HG03460 (cell line): ENCODE measurements at regions not wholly inside any gene's neighbourhood (a gene's known extent, or its start where the extent isn't known, plus 50 kb on each side); places are given as distances from the start of the nearest gene placed in this dataset.

Experiments
- ATAC-seq: cut with Tn5 transposase; IDR thresholded peaks from one replicate; pipeline ENCODE4 v1.9.1; 2021; ENCODE audit not compliant: unreplicated experiment

DNA sequence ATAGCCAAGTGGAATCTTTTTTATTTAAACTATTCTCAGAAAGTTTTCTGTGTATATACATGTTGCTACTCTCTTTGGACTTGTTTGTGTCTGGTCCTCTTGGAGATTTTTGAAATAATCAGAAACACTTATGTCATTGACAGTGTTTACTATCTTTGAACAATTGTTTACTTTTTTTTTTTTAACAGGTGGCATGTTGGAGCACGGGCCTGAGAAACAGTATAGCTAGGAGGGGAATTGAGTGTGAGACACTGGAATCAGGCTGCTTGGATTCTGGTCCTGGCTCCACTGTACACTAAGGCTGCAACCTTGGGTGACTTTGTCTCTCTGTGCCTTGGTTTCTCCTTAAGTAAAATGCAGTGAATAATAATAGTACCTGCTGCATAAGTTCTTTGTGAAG, 279.6 kb downstream of the PRL start:
- ATAC-seq: no peak

DNA sequence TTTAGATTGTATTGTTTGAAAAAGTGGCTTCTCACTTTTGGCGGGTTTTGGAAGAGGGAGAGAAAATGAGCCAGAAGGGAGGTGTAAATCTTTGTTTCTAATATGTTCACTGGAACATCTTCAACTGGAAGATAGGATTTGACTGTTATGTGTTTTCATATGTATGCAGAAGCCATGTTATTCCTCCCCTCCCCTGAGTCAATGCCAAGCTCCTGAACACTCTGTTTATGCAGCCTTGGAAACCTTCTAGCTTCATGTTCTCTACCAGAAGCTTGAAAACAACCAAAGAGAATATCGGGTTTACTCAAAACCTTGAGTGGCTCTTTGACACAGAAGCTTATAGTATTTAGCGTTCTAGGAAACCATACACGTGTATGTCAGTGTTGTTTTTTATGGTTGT, 279.1 kb downstream of the PRL start:
- ATAC-seq: no peak

DNA sequence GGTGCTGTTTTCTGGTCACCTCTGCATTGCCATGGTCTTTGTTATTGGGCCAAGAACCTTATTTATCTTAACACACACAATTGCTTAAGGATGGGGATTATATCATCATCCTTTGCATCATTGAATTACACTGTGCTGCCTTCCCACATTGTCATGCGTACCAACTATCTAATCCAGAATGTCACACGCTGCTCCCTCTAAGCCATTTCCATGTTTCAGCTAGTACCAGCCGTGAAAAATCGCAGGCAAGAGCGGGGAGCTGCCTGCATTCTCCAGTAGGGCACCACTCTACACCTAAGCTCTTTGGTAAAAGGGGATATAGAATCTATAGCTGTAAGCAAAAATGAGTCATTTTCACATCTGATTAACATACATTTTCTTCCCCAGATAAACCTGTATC, 277.0 kb downstream of the PRL start:
- ATAC-seq: no peak

DNA sequence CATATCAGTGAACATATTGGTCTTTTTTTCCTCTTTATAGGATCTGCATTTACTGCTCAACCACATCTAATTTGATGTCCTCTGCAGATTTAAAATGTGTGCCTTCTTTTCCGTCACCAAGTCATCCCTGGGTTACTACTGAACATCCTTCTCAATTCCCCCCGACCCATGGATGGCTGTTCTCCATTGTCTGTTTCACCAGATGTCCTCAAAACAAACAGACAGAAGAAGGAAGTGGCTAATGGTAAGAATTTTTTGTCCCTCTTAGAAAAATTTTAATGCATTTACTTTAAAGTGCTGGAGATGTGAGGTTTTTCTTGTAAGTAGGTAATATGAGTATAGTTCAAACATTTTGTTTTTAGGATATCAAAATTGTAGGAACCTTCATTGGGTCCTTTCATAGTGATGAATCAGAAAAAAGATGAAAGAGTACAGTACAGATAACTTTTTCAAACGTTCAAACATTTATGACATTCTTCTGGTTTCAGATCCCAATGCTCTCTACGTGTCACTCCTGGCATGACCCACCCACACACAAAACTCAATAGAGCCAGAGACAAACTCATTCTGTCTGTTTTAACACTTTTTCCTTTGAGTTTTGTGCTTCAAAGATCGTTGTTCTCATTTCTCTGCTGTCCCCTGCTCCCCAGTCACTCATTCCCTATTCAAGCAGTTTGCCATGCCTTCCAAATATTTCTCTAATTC, 276.4 kb downstream of the PRL start:
- ATAC-seq: no peak

DNA sequence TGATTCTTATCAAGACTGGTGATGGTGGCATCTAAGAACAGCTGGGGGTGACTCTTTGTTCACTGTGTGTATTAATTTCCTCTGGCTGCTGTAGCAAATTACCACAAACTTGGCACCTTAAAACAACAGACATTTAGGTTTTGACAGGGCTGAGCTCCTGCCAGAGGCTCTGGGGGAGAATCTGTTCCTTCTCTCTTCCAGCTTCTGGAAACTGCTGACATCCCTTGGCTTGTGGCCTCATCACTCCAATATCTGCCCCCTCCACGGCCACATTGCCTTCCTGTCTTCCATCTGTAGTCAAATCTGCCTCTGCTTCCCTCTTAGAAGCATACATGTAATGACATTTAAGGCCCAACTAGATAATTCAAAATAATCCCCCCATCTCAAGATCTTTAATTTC, 274.9 kb downstream of the PRL start:
- no peak for ATAC-seq

DNA sequence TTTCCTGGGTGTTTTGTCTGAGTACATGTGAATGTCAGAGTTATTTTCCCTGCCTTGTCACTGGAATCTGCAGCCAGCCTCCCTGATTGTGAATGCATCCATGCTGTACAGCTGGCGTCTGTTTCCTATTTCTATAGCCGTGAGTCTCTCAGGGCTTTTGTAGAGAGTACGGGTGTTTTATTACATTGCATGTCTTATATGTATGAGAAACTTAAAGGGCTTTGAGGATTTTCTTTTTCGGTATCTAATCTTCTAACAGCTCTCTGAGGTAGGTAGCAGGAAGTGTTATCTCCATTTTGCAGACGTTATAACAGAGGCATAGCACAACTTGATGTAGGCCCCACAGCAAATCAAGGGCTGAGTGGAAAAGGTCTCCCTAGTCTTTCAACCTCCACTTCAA, 272.9 kb downstream of the PRL start:
- ATAC-seq: no peak

DNA sequence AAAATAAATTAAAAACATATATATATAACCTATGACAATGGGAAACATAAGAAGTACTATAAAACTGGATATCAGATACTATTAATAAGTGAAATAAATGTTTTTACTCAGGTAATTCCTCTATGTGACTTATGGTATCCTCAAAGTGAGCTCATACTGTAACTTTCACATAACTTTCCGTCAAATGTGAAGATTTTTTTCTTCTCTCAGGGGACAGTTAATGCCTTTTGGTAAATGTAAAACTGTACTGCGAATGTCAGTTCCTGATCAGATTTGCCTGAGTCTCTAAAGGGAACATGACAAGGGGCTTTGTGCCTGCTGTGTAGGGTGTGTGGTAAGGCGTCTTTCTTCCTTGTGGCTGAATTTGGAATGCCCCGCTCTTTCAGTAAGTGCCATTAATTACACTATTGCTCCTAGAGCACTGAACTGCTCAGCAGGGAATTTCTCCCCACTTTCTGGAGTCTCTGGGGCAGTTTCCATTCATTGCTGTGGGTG, 271.8 kb downstream of the PRL start:
- ATAC-seq: peak; percentile 34

DNA sequence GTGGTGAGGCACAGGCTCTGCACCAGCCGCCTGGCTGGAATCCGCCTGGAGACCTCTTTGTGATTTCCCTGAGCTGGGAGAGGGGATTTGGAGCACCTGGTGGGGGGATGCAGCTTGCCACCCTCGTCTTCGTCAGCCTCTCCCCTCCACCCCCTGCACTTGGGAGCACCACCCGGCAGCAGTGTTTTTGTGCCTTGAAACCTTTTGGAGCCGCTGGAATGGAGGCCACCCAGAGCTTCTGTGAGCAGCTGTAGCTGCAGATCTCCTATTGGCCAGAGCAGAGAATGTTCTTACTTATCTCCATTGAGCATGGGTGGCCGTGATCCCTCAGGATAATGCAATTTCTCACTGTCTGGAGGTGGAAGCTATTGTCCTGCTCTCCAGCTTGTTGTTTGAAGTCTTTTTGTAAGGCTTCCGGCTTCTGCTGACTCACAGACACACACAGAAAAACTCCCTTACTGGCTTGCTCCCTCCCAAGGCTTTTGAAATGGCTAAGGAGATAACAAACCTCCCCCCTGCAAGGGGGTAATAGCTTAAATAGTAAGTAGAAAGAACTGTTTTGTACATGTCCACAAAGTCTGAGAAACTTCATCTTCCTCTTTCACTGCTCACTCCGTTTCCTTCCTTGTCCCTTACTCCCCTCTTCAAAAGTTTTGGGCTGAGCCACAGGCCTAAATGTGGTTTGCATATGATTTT, 271.2 kb downstream of the PRL start:
- peak; percentile 60 for ATAC-seq

DNA sequence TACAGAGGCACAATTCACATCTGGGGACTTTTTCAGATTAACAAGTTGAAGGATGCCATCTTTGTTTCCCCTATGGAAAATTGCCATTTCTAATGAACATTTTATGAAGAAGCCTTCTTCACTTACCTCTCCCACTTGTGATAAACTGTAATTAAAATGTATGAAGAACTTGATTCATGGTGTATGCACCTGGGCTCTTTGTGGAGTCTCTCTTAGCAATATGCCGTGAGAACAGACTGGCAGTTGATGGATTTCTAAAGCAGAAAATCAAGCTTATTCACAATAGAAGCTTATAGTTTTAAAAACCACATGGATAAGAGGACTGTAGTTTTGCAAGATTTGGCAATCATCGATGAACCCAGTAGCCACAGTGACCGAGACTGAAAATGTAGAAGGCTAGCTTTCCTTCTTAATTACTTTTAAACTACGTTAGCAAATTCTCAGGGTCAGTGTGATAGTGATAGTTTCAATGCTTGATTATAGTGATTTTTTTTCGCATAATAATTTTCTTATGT, 270.6 kb downstream of the PRL start:
- peak; percentile 4 for ATAC-seq

DNA sequence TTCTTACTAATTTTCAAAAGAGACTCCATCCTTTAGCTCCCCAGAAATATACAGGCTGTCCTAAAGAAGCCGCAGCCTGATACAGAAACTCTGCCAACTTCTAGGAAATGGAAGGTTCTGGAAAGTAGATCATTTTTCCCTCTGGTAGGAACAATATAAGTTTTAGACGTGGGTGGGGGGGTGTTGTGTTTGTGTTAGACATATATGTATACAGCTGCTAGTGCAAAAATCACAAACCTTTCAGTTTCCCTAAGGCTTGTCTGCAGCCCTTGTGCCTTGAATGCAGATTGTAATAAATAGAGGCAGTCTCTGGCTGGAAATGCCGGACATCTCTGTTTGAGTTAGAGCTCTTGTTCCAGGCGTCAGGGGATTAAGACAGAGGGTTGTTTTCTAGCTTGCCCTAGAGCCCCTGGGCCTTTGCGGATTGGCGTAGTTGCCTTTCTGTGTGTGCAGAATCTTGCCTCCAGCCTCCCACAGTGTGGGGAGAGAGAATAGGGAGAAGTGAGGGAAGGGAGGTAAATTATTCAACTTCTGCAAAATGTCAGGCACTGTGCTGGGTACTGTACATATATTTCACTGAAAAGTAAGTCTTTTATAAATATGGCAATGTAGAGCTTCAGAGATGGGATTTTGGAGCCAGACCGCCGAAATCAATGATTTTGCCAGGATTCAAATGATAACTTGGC, 269.7 kb downstream of the PRL start:
- no peak for ATAC-seq

DNA sequence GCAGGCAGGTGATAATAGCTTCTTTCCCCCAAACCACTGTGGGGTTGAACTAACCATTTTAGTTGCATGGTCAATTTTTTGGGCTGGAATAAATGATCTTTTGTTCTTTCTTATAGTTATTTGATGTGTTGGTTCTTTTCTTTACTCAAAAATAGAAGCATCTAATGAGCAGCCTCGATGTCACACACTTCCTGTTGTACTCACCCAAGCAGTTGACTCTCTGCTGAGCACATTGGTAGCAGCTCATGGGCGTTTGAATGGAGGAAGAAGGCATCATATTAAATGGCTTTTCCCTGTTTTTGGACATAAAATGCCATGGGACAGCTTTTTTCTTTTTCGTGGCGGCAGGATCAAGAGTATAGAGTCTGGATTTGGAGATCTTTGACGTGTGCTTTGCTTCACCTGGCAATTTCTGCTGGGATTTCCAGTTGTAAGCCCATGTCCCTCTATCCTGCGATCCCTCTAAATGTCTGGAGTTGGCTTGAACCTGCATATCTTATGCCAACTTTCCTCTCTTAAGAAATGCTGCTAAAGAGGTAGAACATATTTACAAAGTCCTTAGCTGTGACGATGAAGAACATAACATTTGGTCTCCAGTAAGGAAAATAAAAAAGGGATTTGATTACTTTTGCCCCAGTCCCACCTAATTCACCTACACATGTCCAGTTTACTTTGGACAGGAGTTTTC, 268.3 kb downstream of the PRL start:
- no peak for ATAC-seq

DNA sequence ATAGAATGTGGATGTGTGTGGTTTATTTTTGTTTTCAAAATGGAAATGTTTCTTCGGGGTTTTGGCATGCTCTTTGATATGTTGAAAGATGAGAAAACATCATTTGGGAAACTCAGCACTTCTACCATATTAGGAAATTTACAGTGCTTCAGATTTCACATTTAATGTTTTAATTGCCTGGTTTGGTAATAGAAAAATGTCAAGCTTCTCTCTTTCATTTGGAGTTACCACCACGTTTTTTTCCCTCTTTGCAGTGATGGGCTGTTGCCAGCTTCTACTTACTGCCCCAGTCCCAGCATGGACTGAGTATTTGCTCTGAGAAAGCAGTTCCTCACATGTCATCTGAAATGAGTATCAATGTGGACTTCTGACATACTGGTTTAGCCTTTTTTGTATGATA, 267.7 kb downstream of the PRL start:
- no peak for ATAC-seq

DNA sequence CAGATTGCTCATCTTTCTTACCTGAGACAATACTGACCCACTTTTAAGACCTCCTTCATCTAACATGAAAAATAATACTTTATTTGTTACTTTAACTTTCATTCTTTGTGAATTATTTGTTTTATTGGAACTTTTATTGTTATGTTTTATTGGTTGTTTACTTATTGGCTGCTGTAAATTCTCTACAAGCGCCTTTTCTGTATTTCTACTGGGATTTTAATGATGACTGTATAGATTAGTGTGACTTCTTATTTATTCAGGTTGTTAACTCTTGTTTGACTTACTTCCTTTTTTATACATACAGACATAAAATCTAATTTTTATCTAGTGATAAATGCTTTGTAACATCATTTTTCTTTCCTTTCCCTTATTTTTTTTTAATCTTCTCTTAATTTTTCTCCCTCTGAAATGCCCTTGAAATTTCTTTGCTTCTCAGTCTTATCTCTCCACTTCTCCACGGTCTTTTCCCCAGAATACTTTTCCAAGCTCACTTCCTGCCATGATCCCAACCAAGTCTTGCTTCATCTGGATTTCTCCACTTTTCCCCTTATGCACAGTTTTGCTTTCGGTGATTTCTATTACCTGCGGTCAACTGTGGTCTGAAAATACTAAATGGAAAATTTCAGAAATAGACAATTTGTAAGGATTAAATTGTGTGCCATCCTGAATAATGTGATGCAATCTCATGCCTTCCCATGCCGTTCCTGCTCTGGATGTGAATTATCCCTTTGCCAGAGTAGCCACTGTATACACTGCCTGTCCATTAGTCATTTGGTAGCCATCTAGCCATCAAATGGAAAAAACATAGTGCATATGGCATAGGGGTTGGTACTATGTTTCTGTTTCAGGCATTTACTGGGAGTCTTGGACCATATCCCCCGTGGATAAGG, 265.9 kb downstream of the PRL start:
- no peak for ATAC-seq

DNA sequence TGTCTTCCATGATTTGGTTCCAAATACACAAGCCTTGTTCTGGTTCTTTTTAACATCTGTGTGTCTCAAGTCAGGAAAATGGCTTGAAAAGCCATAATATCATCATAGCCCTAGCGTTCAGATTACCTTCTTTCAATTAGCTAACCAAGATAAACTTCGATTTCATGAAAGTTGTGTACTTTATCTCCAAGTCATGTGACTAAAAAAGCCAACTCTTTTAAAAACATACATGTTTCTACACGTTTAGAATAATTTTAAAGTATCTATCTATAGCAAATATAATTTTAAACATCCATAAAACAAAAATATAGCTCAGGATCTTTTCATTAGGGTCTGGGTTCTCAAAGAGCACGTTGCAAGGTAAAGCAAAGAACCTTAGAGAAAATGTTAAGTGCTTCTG, 261.1 kb downstream of the PRL start:
- no peak for ATAC-seq

DNA sequence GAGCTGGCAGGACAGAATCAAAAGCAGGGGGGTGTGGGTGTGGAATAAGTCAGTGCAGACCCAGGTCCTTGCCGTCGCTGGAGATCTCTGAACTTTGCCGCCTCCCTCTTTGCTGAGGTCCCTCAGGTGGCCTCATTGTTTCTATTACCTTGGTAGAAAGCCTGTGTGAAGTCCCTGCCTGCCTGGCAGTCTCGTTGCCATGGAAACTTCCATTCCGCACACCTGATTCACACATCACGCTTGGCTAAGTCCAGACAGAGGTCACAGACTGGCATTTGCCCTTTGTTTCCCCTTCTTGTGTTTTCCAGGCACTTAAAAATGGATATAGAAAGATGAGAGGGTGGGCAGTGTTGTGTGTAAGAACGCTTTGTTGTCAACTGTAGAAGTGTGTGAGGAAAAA, 260.6 kb downstream of the PRL start:
- no peak for ATAC-seq

DNA sequence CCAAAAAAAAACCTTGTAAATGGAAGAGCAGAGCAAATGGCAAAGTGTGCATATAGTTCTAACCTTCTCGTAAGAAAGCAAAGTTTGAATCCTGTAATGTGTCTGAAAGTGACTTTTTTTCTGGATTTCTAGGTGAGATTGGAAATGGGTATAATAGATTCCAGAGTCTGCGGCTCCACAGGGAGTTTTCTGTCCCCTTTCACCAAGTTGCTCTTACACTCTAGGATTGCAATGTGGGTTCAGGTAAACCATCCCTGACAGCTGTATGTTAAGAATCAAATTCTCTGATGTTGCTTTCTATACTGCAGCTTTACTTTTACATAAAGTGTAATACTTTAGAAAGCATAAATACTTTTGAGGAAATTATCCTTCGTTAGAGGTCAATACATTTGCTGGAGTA, 260.1 kb downstream of the PRL start:
- ATAC-seq: no peak

DNA sequence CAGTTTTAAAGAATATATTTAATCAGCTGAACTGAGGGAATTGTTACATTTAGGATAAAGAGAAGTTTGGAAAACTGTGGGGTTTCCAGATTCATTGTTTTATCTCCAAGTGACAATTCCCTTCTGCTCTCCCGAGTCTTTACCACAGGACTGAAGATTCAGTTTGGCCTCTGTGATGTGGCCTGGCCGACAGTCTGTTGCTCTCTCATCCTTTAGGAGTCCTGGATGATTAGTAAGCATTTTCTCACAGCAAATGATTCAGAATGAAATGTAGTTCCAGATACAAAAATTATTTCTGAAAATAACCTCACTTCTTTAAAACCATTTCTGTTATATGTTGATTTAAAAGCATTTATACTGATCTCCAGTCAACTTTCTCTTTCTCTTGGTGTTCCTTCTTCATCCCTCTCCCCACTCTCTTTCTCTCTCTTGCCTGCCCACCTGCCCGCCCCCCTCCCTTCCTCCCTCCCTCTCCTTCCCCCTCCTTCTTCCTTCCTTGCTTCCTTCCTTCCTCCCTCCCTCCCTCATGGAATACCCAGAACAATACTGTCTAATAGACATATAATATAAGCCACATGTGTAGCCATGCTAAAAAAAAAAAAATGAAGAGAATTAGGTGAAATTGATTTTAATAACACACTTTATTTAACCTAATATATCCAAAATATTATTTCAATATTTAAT, 254.9 kb downstream of the PRL start:
- ATAC-seq: no peak

DNA sequence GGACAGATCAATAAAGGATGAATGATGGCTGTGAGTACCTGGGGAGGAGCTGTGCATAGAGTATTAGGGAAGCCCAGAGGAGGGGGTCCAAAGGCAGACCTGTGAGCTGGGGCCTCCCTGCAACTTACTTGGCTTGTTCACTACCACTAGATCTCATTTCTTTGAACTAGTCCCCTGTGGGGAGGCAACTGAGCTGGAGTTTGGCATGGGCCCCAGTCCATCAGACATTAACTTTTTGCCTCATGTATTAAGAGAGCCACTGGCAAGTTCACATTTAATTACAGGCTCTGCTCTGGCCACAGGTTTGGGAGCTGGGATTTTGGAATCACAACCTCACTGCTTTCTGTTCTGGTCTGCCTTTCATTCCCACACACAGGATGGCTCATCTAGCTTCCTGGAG, 254.1 kb downstream of the PRL start:
- ATAC-seq: no peak

DNA sequence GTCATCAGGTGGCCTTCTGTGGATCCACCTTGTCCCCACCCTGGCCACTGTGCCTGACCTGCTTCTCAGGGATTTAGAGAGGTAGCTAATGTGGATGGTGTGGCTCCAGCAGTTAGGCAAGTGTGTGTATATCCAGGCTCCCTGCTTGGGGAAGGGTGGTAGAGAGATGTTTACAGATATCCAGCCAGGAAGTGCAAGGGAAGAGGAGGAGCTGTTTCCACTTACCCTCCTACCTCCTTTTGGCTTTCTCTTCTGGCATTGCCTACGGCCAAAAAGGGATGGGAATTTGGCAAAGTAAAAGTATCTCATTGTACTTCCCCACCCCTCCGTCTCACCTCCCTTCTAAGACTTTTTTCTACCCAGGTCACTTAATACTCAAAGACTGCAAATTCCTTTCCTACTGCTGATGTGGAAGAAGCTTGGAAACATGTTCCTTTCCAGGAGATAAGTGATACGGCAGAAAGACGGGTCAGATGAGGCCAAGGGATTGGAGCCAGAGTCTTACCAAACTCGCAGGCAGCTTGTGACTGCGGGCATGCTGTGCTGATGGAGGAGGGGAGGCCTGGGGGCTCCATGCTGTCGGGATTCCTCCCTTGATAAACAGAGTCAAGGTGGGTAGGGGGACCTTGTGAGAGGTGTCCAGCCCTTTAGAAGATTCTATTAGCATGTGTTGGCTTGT, 253.4 kb downstream of the PRL start:
- ATAC-seq: no peak
